ENCODE measurements at regions not wholly inside any gene's neighbourhood (a gene's known extent, or its start where the extent isn't known, plus 50 kb on each side); places are given as distances from the start of the nearest gene placed in this dataset.
A peak's percentile ranks its signal among the peaks of the same experiment; 100 is the strongest.
"Not testable (repeated sequence)": the region's sequence is repeated elsewhere in the genome, so short reads cannot be mapped to it uniquely, and the experiment has no call there.

DNA sequence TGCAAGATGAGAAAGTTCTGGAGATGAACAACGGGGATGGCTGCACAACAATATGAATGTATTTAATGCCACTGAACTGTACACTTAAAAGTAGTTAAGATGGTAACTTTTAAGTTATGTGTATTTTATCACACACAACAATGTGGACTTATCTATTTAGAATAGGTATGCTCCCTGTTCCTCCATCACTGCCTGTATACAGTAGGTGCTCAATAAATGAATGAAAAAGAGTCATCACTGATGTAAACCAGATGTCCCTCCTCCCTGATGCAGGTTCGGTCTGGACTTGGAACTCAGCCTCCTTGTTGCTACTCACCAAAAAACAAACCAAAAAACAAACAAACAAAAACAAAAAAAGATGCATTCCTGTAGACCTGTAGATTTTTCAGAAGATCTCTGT lies 65.9 kb upstream of the BOD1 start:
- DNase-seq (no peak), ATAC-seq (no peak)
- Histone ChIP-seq H3K36me3 (ENCODE audit: low read depth) (no peaks in the 10 kb centered on the region), H3K9me3 (no peaks in the 10 kb centered on the region), H3K4me3 (no peak overlapping the region), H3K4me1 (ENCODE audit: low read depth) (no peaks in the 10 kb centered on the region)
- intact Hi-C loops (cut with DNase I, micrococcal nuclease): no loop called here
- TF ChIP-seq CTCF (IDR thresholded peaks at IDR 0.05): no peak

DNA sequence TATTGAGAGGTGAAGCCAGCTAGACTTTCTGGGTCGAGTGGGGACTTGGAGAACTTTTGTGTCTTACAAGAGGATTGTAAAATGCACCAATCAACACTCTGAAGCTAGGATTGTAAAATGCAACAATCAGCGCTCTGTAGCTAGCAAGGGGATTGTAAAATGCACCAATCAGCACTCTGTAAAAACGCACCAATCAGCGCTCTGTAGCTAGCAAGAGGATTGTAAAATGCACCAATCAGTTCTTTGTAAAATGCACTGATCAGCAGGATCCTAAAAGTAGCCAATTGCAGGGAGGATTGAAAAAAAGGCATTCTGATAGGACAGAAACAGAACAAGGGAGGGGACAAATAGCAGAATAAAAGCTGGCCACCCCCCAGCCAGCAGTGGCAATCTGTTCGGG lies 68.1 kb upstream of the BOD1 start:
- ATAC-seq; DNase-seq; H3K36me3 ChIP-seq (ENCODE audit: low read depth); H3K9me3 ChIP-seq; H3K4me1 ChIP-seq (ENCODE audit: low read depth); intact Hi-C loops (cut with DNase I, micrococcal nuclease); H3K4me3 ChIP-seq: not testable (repeated sequence)

- Histone ChIP-seq H3K9me3 (no peaks in the 10 kb centered on the region), H3K4me3 (no peak overlapping the region), H3K36me3 (ENCODE audit: low read depth) (no peaks in the 10 kb centered on the region), H3K4me1 (ENCODE audit: low read depth) (no peaks in the 10 kb centered on the region)
- intact Hi-C loops (cut with DNase I, micrococcal nuclease): no loop called here
- no peak for DNase-seq
- TF ChIP-seq CTCF (IDR thresholded peaks at IDR 0.05): no peak
- ATAC-seq: no peak
Observed at GRCh38 chr5:173686950-173687349, 70.5 kb upstream of the BOD1 start.

GRCh38 chr5:173688703-173689102 lies 72.3 kb upstream of the BOD1 start:
- intact Hi-C loops (cut with DNase I, micrococcal nuclease): no loop called here
- no peak for ATAC-seq
- no peak for DNase-seq

GRCh38 chr5:173689171-173689736 lies 72.8 kb upstream of the BOD1 start:
- no peaks in the 10 kb centered on the region for H3K9me3 ChIP-seq
- peak; percentile 69 for ATAC-seq
- H3K4me1 ChIP-seq (ENCODE audit: low read depth): no peaks in the 10 kb centered on the region
- H3K4me3 ChIP-seq: no peak overlapping the region
- DNase-seq: peak in 1 of 3 donors; percentile 25
- intact Hi-C loops (cut with DNase I, micrococcal nuclease): no loop called here
- H3K36me3 ChIP-seq (ENCODE audit: low read depth): no peaks in the 10 kb centered on the region
- TF ChIP-seq CTCF (IDR thresholded peaks at IDR 0.05): no peak

More at GRCh38 chr5:173688703-173689102, 72.3 kb upstream of the BOD1 start:
- Histone ChIP-seq H3K36me3 (ENCODE audit: low read depth) (no peaks in the 10 kb centered on the region), H3K4me3 (no peak overlapping the region), H3K9me3 (no peaks in the 10 kb centered on the region), H3K4me1 (ENCODE audit: low read depth) (no peaks in the 10 kb centered on the region)
- no peak for TF ChIP-seq CTCF (IDR thresholded peaks at IDR 0.05)

- intact Hi-C loops (cut with DNase I, micrococcal nuclease): no loop called here
- H3K36me3 ChIP-seq (ENCODE audit: low read depth): no peaks in the 10 kb centered on the region
- TF ChIP-seq CTCF (IDR thresholded peaks at IDR 0.05): no peak
- H3K4me3 ChIP-seq: no peak overlapping the region
- no peaks in the 10 kb centered on the region for H3K4me1 ChIP-seq (ENCODE audit: low read depth)
- DNase-seq (peak in 1 of 3 donors; percentile 20), ATAC-seq (peak; percentile 74)
- no peaks in the 10 kb centered on the region for H3K9me3 ChIP-seq
Observed at GRCh38 chr5:173689737-173690360, 73.4 kb upstream of the BOD1 start.
